H1 (cell line): ENCODE measurements at regions not wholly inside any gene's neighbourhood (a gene's known extent, or its start where the extent isn't known, plus 50 kb on each side); places are given as distances from the start of the nearest gene placed in this dataset.

ENCODE experiments used
- CTCF ChIA-PET: fragments of 300-600 bp; sonication (Branson Sonifier 250); formaldehyde crosslinking; loops from one replicate; lab custom pipeline; 2021; ENCODE audit not compliant: partially characterized antibody; lab: Charles Lee
- POLR2A ChIA-PET: fragments of 300-600 bp; sonication (Branson Sonifier 250); formaldehyde crosslinking; loops from one replicate; lab custom pipeline; 2021; ENCODE audit warnings: inconsistent platforms; ENCODE audit not compliant: partially characterized antibody; lab: Charles Lee
- DNase-seq, 2 experiments: peaks; one replicate each; pipeline versions ENCODE4 v3.0.0 to v3.0.0-alpha.2; 2010 to 2022; ENCODE audit warnings: low spot score in 2 of 2, low read depth in 1 of 2, mixed read lengths in 1 of 2
- FAIRE-seq: peaks from 2 replicates; lab custom pipeline; 2011; peaks lifted over from hg19 to GRCh38; lab: Jason Lieb, UNC
- H2AFZ ChIP-seq: 2 replicates; pipeline ENCODE4 v1.8.1; 2012; ENCODE audit warnings: low read length, inconsistent platforms
- H2AK5ac ChIP-seq: 2 replicates; pipeline ENCODE4 v1.6.1; 2013; ENCODE audit warnings: low read depth, low read length
- H2BK120ac ChIP-seq: replicated peaks from 2 replicates; pipeline ENCODE3; 2013; ENCODE audit warnings: low read depth, low read length, inconsistent platforms
- H2BK12ac ChIP-seq: 2 replicates; pipeline ENCODE4 v1.6.1; 2013; ENCODE audit warnings: low read depth, low read length
- H2BK15ac ChIP-seq: 2 replicates; pipeline ENCODE4 v1.6.1; 2013; ENCODE audit warnings: low read length
- H2BK20ac ChIP-seq: 2 replicates; pipeline ENCODE4 v1.6.1; 2013; ENCODE audit warnings: low read length
- H2BK5ac ChIP-seq: 2 replicates; pipeline ENCODE4 v1.6.1; 2013; ENCODE audit warnings: low read depth, low read length
- H3K14ac ChIP-seq: 2 replicates; pipeline ENCODE4 v1.6.1; 2013; ENCODE audit warnings: inconsistent platforms; ENCODE audit not compliant: insufficient read length
- H3K18ac ChIP-seq: 2 replicates; pipeline ENCODE4 v1.6.1; 2013; ENCODE audit warnings: low read length; ENCODE audit errors: extremely low read depth
- H3K23ac ChIP-seq: 2 replicates; pipeline ENCODE4 v1.6.1; 2013; ENCODE audit warnings: inconsistent platforms; ENCODE audit not compliant: insufficient read length
- H3K23me2 ChIP-seq: 2 replicates; pipeline ENCODE4 v1.6.1; 2013; ENCODE audit warnings: low read depth, low read length
- H3K27ac ChIP-seq: 2 replicates; pipeline ENCODE4 v1.6.1; 2011; ENCODE audit warnings: low read depth, low read length, inconsistent platforms
- H3K27me3 ChIP-seq, 4 experiments: replicated peaks in 1 of 4; 1 replicate in 1 of 4; 2 replicates in 3 of 4; pipeline versions ENCODE4 v1.6.1 to v1.8.1; 2011 to 2013; ENCODE audit warnings: low read length in 3 of 4, mild to moderate bottlenecking in 3 of 4, inconsistent platforms in 2 of 4, mixed read lengths in 2 of 4, moderate library complexity in 1 of 4; ENCODE audit not compliant: control insufficient read depth in 3 of 4, insufficient read depth in 3 of 4; ENCODE audit errors: extremely low read depth in 1 of 4
- H3K36me3 ChIP-seq, 4 experiments: 2 replicates each; pipeline versions ENCODE4 v1.6.1 to v1.8.1; 2011 to 2013; ENCODE audit warnings: mild to moderate bottlenecking in 4 of 4, low read length in 3 of 4, moderate library complexity in 2 of 4, control low read depth in 1 of 4, inconsistent platforms in 1 of 4; ENCODE audit not compliant: insufficient read depth in 4 of 4, control insufficient read depth in 2 of 4
- H3K4ac ChIP-seq: replicated peaks from 2 replicates; pipeline ENCODE3; 2013; ENCODE audit warnings: low read length, low read depth, mixed read lengths, inconsistent platforms; ENCODE audit not compliant: insufficient read length
- H3K4me1 ChIP-seq, 4 experiments: replicated peaks in 1 of 4; 1 replicate in 1 of 4; 2 replicates in 3 of 4; pipeline versions ENCODE4 v1.6.1 to v1.8.1; 2011 to 2013; ENCODE audit warnings: low read length in 3 of 4, inconsistent platforms in 2 of 4, mixed read lengths in 1 of 4; ENCODE audit not compliant: insufficient read depth in 4 of 4, control insufficient read depth in 3 of 4
- H3K4me2 ChIP-seq, 2 experiments: 2 replicates each; pipeline versions ENCODE4 v1.6.1 to v1.8.1; 2011 to 2013; ENCODE audit warnings: low read depth in 2 of 2, low read length in 2 of 2, control low read depth in 1 of 2, inconsistent platforms in 1 of 2, mild to moderate bottlenecking in 1 of 2; ENCODE audit not compliant: insufficient read depth in 1 of 2
- H3K4me3 ChIP-seq, 4 experiments: fragments of 200-600, 300-600 bp in 1 of 4; sonication (generic), shearing (Covaris generic), sonication (Bioruptor Twin) in 1 of 4; 2 replicates each; pipeline versions ENCODE4 v1.5.1 to v1.8.1; 2011 to 2016; ENCODE audit warnings: low read length in 4 of 4, low read depth in 3 of 4, control low read depth in 2 of 4, inconsistent platforms in 2 of 4, mild to moderate bottlenecking in 2 of 4, mixed read lengths in 1 of 4, moderate library complexity in 1 of 4; ENCODE audit not compliant: insufficient read depth in 2 of 4; ENCODE audit errors: extremely low read depth in 1 of 4
- H3K56ac ChIP-seq: replicated peaks from 2 replicates; pipeline ENCODE3; 2013; ENCODE audit warnings: low read depth, mild to moderate bottlenecking, mixed read lengths, low read length, inconsistent platforms; ENCODE audit not compliant: insufficient read length
- H3K79me1 ChIP-seq: 2 replicates; pipeline ENCODE4 v1.6.1; 2013; ENCODE audit warnings: low read depth, low read length, control low read depth
- H3K79me2 ChIP-seq, 2 experiments: 2 replicates each; pipeline versions ENCODE4 v1.6.1 to v1.8.1; 2012 to 2013; ENCODE audit warnings: low read length in 2 of 2, mild to moderate bottlenecking in 2 of 2, inconsistent platforms in 1 of 2; ENCODE audit not compliant: insufficient read depth in 2 of 2, control insufficient read depth in 1 of 2
- H3K9ac ChIP-seq, 4 experiments: replicated peaks in 1 of 4; 1 replicate in 1 of 4; 2 replicates in 3 of 4; pipeline versions ENCODE4 v1.6.1 to v1.8.1; 2011 to 2013; ENCODE audit warnings: low read depth in 3 of 4, low read length in 3 of 4, control low read depth in 2 of 4, mild to moderate bottlenecking in 2 of 4, moderate library complexity in 2 of 4, inconsistent platforms in 1 of 4; ENCODE audit errors: extremely low read depth in 1 of 4
- H3K9me3 ChIP-seq, 2 experiments: 2 replicates each; pipeline versions ENCODE4 v1.6.1 to v1.8.1; 2012 to 2013; ENCODE audit warnings: mild to moderate bottlenecking in 2 of 2, moderate library complexity in 2 of 2, control low read depth in 1 of 2, inconsistent platforms in 1 of 2, low read depth in 1 of 2, low read length in 1 of 2, mixed read lengths in 1 of 2; ENCODE audit not compliant: insufficient read depth in 2 of 2
- H4K20me1 ChIP-seq, 2 experiments: replicated peaks in 1 of 2; 2 replicates each; pipeline versions ENCODE3 to v1.8.1; 2011 to 2013; ENCODE audit warnings: inconsistent platforms in 2 of 2, low read length in 2 of 2, mild to moderate bottlenecking in 1 of 2; ENCODE audit not compliant: insufficient read depth in 2 of 2, control insufficient read depth in 1 of 2
- H4K5ac ChIP-seq: 2 replicates; pipeline ENCODE4 v1.6.1; 2013; ENCODE audit warnings: low read length, low read depth, mixed read lengths, inconsistent platforms; ENCODE audit not compliant: insufficient read length
- H4K8ac ChIP-seq: 2 replicates; pipeline ENCODE4 v1.8.0; 2013; ENCODE audit warnings: mild to moderate bottlenecking, moderate library complexity, low read length, inconsistent platforms; ENCODE audit not compliant: insufficient read depth; ENCODE audit errors: extremely low read depth
- H4K91ac ChIP-seq: replicated peaks from 2 replicates; pipeline ENCODE3; 2013; ENCODE audit warnings: low read length, mixed read lengths, inconsistent platforms; ENCODE audit not compliant: insufficient read length
- CBX5 ChIP-seq: fragments of 300-800, 300-1000 bp; sonication (generic); IDR thresholded peaks from 2 replicates; pipeline ENCODE4 v1.7.1; 2016; ENCODE audit warnings: antibody characterized with exemption, low read length, low read depth
- CTBP2 ChIP-seq: IDR thresholded peaks from 2 replicates; pipeline ENCODE4 v1.7.0; 2011; ENCODE audit warnings: borderline replicate concordance, mild to moderate bottlenecking, moderate library complexity, mixed read lengths, low read length; ENCODE audit not compliant: insufficient read depth, insufficient read length
- NRF1 ChIP-seq: IDR thresholded peaks from 2 replicates; pipeline ENCODE4 v1.6.1; 2011; ENCODE audit warnings: mild to moderate bottlenecking, low read depth, low read length, improper control_type of control experiment
- POU5F1 ChIP-seq: IDR thresholded peaks from 2 replicates; pipeline ENCODE4 v1.6.1; 2011; ENCODE audit warnings: low read depth, mild to moderate bottlenecking, low read length, moderate library complexity
- SIX5 ChIP-seq: IDR thresholded peaks from 2 replicates; pipeline ENCODE4 v1.6.1; 2011; ENCODE audit warnings: mild to moderate bottlenecking, low read depth, low read length
- TF ChIP-seq, protein P1 (sequence below): IDR thresholded peaks from 2 replicates; pipeline ENCODE4 v1.6.1; 2011; ENCODE audit warnings: low read depth, mild to moderate bottlenecking, low read length; ENCODE audit not compliant: insufficient read depth

DNA sequence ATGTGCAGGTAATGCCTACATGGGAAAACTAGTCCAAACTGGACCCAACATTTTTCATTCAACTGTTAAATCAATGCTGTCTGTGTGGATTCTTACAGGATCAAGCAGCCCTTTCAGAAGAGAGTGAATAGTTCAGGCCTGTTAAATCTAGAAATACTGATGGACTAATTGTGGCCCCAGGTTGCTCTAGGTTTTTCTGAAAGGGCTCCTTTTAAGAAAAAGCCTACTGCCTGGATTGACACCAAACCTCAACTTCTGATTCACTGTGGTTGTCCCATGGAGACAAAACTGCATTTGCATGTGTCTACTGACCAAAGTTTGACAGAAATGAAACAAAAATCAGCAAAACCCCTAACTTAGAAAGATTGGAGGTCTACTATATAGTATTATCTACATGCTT, 437.0 kb downstream of the KLF12 start:
- H3K4ac ChIP-seq, result no peak overlapping the region
- no peak overlapping the region for H4K5ac ChIP-seq
- H3K79me2 ChIP-seq, result no peaks in the 10 kb centered on the region
- no peak overlapping the region for H4K91ac ChIP-seq
- no peak overlapping the region for H2AK5ac ChIP-seq
- no peak overlapping the region for H3K56ac ChIP-seq
- no peak overlapping the region for H3K27ac ChIP-seq
- no peak overlapping the region for H2BK15ac ChIP-seq
- no peak overlapping the region for H3K9ac ChIP-seq
- peaks cover under 1 to 14% (median 8%) of the 10 kb centered on the region in 4 experiments; a peak in 5 of 7 replicates for H3K4me1 ChIP-seq
- no peaks in the 10 kb centered on the region for H3K79me1 ChIP-seq
- H3K4me3 ChIP-seq, result no peak overlapping the region
- FAIRE-seq (no peak), DNase-seq (no peak)
- no peaks in the 10 kb centered on the region for H3K23me2 ChIP-seq
- no peak overlapping the region for H3K14ac ChIP-seq
- ChIA-PET CTCF (interaction anchor here (0.7 to 2.5 kb wide), 3 partner anchors 14 to 889 kb away, joined by 3 to 9 read pairs (median 3); no protein-coding TSS in a partner anchor), POLR2A (interaction anchor here (0.6 kb wide), 1 partner anchor 11 kb away, joined by 3 read pairs; no protein-coding TSS in a partner anchor)
- H3K23ac ChIP-seq, result no peak overlapping the region
- H3K27me3 ChIP-seq, result no peaks in the 10 kb centered on the region
- no peak overlapping the region for H2BK5ac ChIP-seq
- H4K8ac ChIP-seq, result no peak overlapping the region
- no peak overlapping the region for H2BK120ac ChIP-seq
- H2BK20ac ChIP-seq, result no peak overlapping the region
- H3K9me3 ChIP-seq, result no peaks in the 10 kb centered on the region
- no peaks in the 10 kb centered on the region for H4K20me1 ChIP-seq
- no peak overlapping the region for H3K18ac ChIP-seq
- no peaks in the 10 kb centered on the region for H3K36me3 ChIP-seq
- H3K4me2 ChIP-seq, result no peak overlapping the region
- no peak for TF ChIP-seq POU5F1
- TF ChIP-seq CBX5, result no peak
- TF ChIP-seq, protein P1, sequence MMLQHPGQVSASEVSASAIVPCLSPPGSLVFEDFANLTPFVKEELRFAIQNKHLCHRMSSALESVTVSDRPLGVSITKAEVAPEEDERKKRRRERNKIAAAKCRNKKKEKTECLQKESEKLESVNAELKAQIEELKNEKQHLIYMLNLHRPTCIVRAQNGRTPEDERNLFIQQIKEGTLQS, result no peak
- TF ChIP-seq NRF1, result no peak
- TF ChIP-seq CTBP2, result no peak
- TF ChIP-seq SIX5, result no peak
- no peak overlapping the region for H2AFZ ChIP-seq
- no peak overlapping the region for H2BK12ac ChIP-seq
